ENCODE measurements at regions not wholly inside any gene's neighbourhood (a gene's known extent, or its start where the extent isn't known, plus 50 kb on each side); places are given as distances from the start of the nearest gene placed in this dataset.

GRCh38 chr10:44439958-44440244 lies 55.0 kb upstream of the CXCL12 start:
- intact Hi-C loops (cut with DNase I; ENCODE audit: low total_unique reads): no loop called here

GRCh38 chr10:44457259-44457658 lies 72.4 kb upstream of the CXCL12 start:
- H3K4me3 ChIP-seq: no peak overlapping the region
- TF ChIP-seq CTCF (IDR thresholded peaks at IDR 0.05) (no peak), POLR2A (IDR thresholded peaks at IDR 0.05) (no peak)
- no peak for DNase-seq
- H3K36me3 ChIP-seq: no peaks in the 10 kb centered on the region
- H3K4me1 ChIP-seq: no peaks in the 10 kb centered on the region
- no peaks in the 10 kb centered on the region for H3K27me3 ChIP-seq
- intact Hi-C loops (cut with DNase I; ENCODE audit: low total_unique reads): no loop called here
- no peak overlapping the region for H3K27ac ChIP-seq
- H3K9me3 ChIP-seq: no peaks in the 10 kb centered on the region

More at GRCh38 chr10:44439958-44440244, 55.0 kb upstream of the CXCL12 start:
- TF ChIP-seq POLR2A (IDR thresholded peaks at IDR 0.05) (no peak), CTCF (IDR thresholded peaks at IDR 0.05) (no peak)
- DNase-seq: no peak
- Histone ChIP-seq H3K27ac (no peak overlapping the region), H3K4me1 (no peaks in the 10 kb centered on the region), H3K27me3 (no peaks in the 10 kb centered on the region), H3K4me3 (no peak overlapping the region), H3K9me3 (no peaks in the 10 kb centered on the region), H3K36me3 (no peaks in the 10 kb centered on the region)

GRCh38 chr10:44458671-44459413 lies 73.9 kb upstream of the CXCL12 start:
- Histone ChIP-seq H3K36me3 (no peaks in the 10 kb centered on the region), H3K9me3 (no peaks in the 10 kb centered on the region), H3K4me3 (no peak overlapping the region), H3K27me3 (no peaks in the 10 kb centered on the region), H3K4me1 (no peaks in the 10 kb centered on the region), H3K27ac (no peak overlapping the region)
- intact Hi-C loops (cut with DNase I; ENCODE audit: low total_unique reads): no loop called here
- TF ChIP-seq CTCF (IDR thresholded peaks at IDR 0.05) (no peak), POLR2A (IDR thresholded peaks at IDR 0.05) (no peak)
- no peak for DNase-seq

GRCh38 chr10:44459671-44460070 lies 74.8 kb upstream of the CXCL12 start:
- Histone ChIP-seq H3K36me3 (no peaks in the 10 kb centered on the region), H3K9me3 (no peaks in the 10 kb centered on the region), H3K4me3 (no peak overlapping the region), H3K27ac (no peak overlapping the region), H3K4me1 (no peaks in the 10 kb centered on the region), H3K27me3 (no peaks in the 10 kb centered on the region)
- intact Hi-C loops (cut with DNase I; ENCODE audit: low total_unique reads): no loop called here
- DNase-seq: no peak
- TF ChIP-seq POLR2A (IDR thresholded peaks at IDR 0.05): no peak

GRCh38 chr10:44460416-44460815 lies 75.5 kb upstream of the CXCL12 start:
- H3K27me3 ChIP-seq: no peaks in the 10 kb centered on the region
- H3K36me3 ChIP-seq: no peaks in the 10 kb centered on the region
- H3K9me3 ChIP-seq: no peaks in the 10 kb centered on the region
- intact Hi-C loops (cut with DNase I; ENCODE audit: low total_unique reads): no loop called here
- TF ChIP-seq CTCF (IDR thresholded peaks at IDR 0.05) (no peak), POLR2A (IDR thresholded peaks at IDR 0.05) (no peak)
- no peak overlapping the region for H3K27ac ChIP-seq
- DNase-seq: no peak
- no peaks in the 10 kb centered on the region for H3K4me1 ChIP-seq
- H3K4me3 ChIP-seq: no peak overlapping the region

Data from uterus (tissue), 3 donors.